PC-9 (cell line): ENCODE measurements at regions not wholly inside any gene's neighbourhood (a gene's known extent, or its start where the extent isn't known, plus 50 kb on each side); places are given as distances from the start of the nearest gene placed in this dataset.

Experiments
- BruUV-seq: library from RNA; stranded (reverse); fragments of 400-500 nt; replicated peaks from 2 replicates; lab custom pipeline; 2021; lab: Mats Ljungman, UMichigan
- CTCF ChIA-PET: fragments of 300-600 bp; sonication (Branson Sonifier 250); formaldehyde crosslinking; loops from one replicate; lab custom pipeline; 2022; ENCODE audit warnings: antibody characterized with exemption; lab: Charles Lee
- POLR2A ChIA-PET: fragments of 300-600 bp; sonication (Branson Sonifier 250); formaldehyde crosslinking; loops from one replicate; lab custom pipeline; 2022; ENCODE audit warnings: antibody characterized with exemption; ENCODE audit not compliant: unreplicated experiment; lab: Charles Lee
- DNase-seq, 2 experiments: peaks; one replicate each; pipeline versions ENCODE4 v3.0.0 to v3.0.0-alpha.2; 2015 to 2022; ENCODE audit warnings: mixed read lengths in 1 of 2
- H2AFZ ChIP-seq: fragments of 200-600 bp; sonication (generic); 2 replicates; pipeline ENCODE4 v1.8.1; 2017; ENCODE audit warnings: antibody characterized with exemption
- H3F3A ChIP-seq: fragments of 200-600 bp; sonication (generic); 2 replicates; pipeline ENCODE4 v1.8.1; 2017; ENCODE audit warnings: antibody characterized with exemption, mild to moderate bottlenecking, low read depth; ENCODE audit not compliant: insufficient read depth
- H3K27ac ChIP-seq: fragments of 200-600 bp; sonication (generic); 2 replicates; pipeline ENCODE4 v1.6.1; 2016; ENCODE audit warnings: mixed run types
- H3K27me3 ChIP-seq: fragments of 200-600 bp; sonication (generic); 2 replicates; pipeline ENCODE4 v1.6.1; 2016; ENCODE audit warnings: low read depth, mixed run types; ENCODE audit not compliant: insufficient read depth
- H3K36me3 ChIP-seq: fragments of 200-600 bp; sonication (generic); 2 replicates; pipeline ENCODE4 v1.6.1; 2016; ENCODE audit warnings: low read depth, mixed run types
- H3K4me1 ChIP-seq: fragments of 200-600 bp; sonication (generic); replicated peaks from 2 replicates; pipeline ENCODE4 v1.6.1; 2016; ENCODE audit warnings: mixed run types; ENCODE audit not compliant: insufficient read depth
- H3K4me2 ChIP-seq: fragments of 200-600 bp; sonication (generic); 2 replicates; pipeline ENCODE4 v1.6.1; 2017; ENCODE audit warnings: mixed run types
- H3K4me3 ChIP-seq: fragments of 200-600 bp; sonication (generic); 2 replicates; pipeline ENCODE4 v1.6.1; 2016; ENCODE audit warnings: mixed run types
- H3K79me2 ChIP-seq: fragments of 200-600 bp; sonication (generic); 2 replicates; pipeline ENCODE4 v1.6.1; 2017; ENCODE audit warnings: low read depth, mixed run types
- H3K9me2 ChIP-seq: fragments of 200-600 bp; sonication (generic); 2 replicates; pipeline ENCODE4 v1.8.1; 2017; ENCODE audit warnings: mild to moderate bottlenecking; ENCODE audit not compliant: insufficient read depth
- H3K9me3 ChIP-seq: fragments of 200-600 bp; sonication (generic); 2 replicates; pipeline ENCODE4 v1.8.1; 2016; ENCODE audit warnings: low read depth; ENCODE audit not compliant: insufficient read depth
- H4K20me1 ChIP-seq: fragments of 200-600 bp; sonication (generic); 2 replicates; pipeline ENCODE4 v1.8.1; 2017; ENCODE audit not compliant: insufficient read depth
- CTCF ChIP-seq: fragments of 200-600 bp; sonication (generic); conservative IDR thresholded peaks from 2 replicates; pipeline ENCODE4 v1.6.1; 2017; ENCODE audit warnings: mixed run types, antibody characterized with exemption, mild to moderate bottlenecking, moderate library complexity
- EZH2 ChIP-seq: fragments of 200-600 bp; sonication (generic); IDR thresholded peaks from 2 replicates; pipeline ENCODE4 v1.8.0; 2017; ENCODE audit warnings: antibody characterized with exemption, low read depth
- intact Hi-C: fragments of 100-400 bp; cut with micrococcal nuclease; formaldehyde crosslinking; loops from one replicate; pipeline ENCODE4 v1.10.0; 2022; ENCODE audit not compliant: unreplicated experiment

GRCh38 chr13:80889829-80890228 is 548.9 kb upstream of the SPRY2 start:
- H3F3A ChIP-seq = no peaks in the 10 kb centered on the region
- no peak overlapping the region for H2AFZ ChIP-seq
- intact Hi-C loops = no loop called here
- POLR2A ChIA-PET = no interaction called here
- no TSS peak for BruUV-seq
- no peaks in the 10 kb centered on the region for H3K79me2 ChIP-seq
- 0 out of 2 replicates have a peak, but pooled peaks cover 6% of the 10 kb centered on the region for H3K9me2 ChIP-seq
- H3K4me3 ChIP-seq = no peak overlapping the region
- no peaks in the 10 kb centered on the region for H3K36me3 ChIP-seq
- no peaks in the 10 kb centered on the region for H3K4me1 ChIP-seq
- DNase-seq = no peak
- H3K27me3 ChIP-seq = no peaks in the 10 kb centered on the region
- CTCF ChIA-PET = no interaction called here
- H4K20me1 ChIP-seq = no peaks in the 10 kb centered on the region
- no peak for TF ChIP-seq CTCF
- no peaks in the 10 kb centered on the region for H3K9me3 ChIP-seq
- H3K4me2 ChIP-seq = no peak overlapping the region
- H3K27ac ChIP-seq = no peak overlapping the region

GRCh38 chr13:80888390-80888789 is 547.5 kb upstream of the SPRY2 start:
- no peaks in the 10 kb centered on the region for H3K4me1 ChIP-seq
- no peak overlapping the region for H3K4me2 ChIP-seq
- 0 out of 2 replicates have a peak, but pooled peaks cover 6% of the 10 kb centered on the region for H3K9me2 ChIP-seq
- ChIA-PET CTCF (no interaction called here), POLR2A (interaction anchor here (0.6 kb wide), 1 partner anchor 84 kb away, joined by 6 read pairs; no protein-coding TSS in a partner anchor)
- H4K20me1 ChIP-seq = no peaks in the 10 kb centered on the region
- H3K36me3 ChIP-seq = no peaks in the 10 kb centered on the region
- no peak overlapping the region for H3K27ac ChIP-seq
- TF ChIP-seq CTCF = no peak
- H3K9me3 ChIP-seq = no peaks in the 10 kb centered on the region
- BruUV-seq = no TSS peak
- H3K79me2 ChIP-seq = no peaks in the 10 kb centered on the region
- H3K4me3 ChIP-seq = no peak overlapping the region
- intact Hi-C loops = no loop called here
- H3K27me3 ChIP-seq = no peaks in the 10 kb centered on the region
- H3F3A ChIP-seq = no peaks in the 10 kb centered on the region
- no peak for DNase-seq
- H2AFZ ChIP-seq = no peak overlapping the region

GRCh38 chr13:80884056-80884785 is 543.3 kb upstream of the SPRY2 start:
- no peaks in the 10 kb centered on the region for H3K79me2 ChIP-seq

More at GRCh38 chr13:80884056-80884785, 543.3 kb upstream of the SPRY2 start:
- no peaks in the 10 kb centered on the region for H4K20me1 ChIP-seq
- no peak overlapping the region for H3K4me3 ChIP-seq
- no peaks in the 10 kb centered on the region for H3K9me3 ChIP-seq
- intact Hi-C loops = no loop called here
- TF ChIP-seq EZH2 (no peak), CTCF (no peak)
- no peaks in the 10 kb centered on the region for H3K4me1 ChIP-seq
- H3F3A ChIP-seq = no peaks in the 10 kb centered on the region
- no peak overlapping the region for H3K27ac ChIP-seq
- no peak overlapping the region for H2AFZ ChIP-seq
- no peaks in the 10 kb centered on the region for H3K36me3 ChIP-seq
- no peak overlapping the region for H3K4me2 ChIP-seq
- no peak for DNase-seq
- ChIA-PET CTCF (no interaction called here), POLR2A (no interaction called here)
- no peaks in the 10 kb centered on the region for H3K27me3 ChIP-seq
- BruUV-seq = no TSS peak
- 0 out of 2 replicates have a peak, but pooled peaks cover 6% of the 10 kb centered on the region for H3K9me2 ChIP-seq
